ENCODE measurements at regions not wholly inside any gene's neighbourhood (a gene's known extent, or its start where the extent isn't known, plus 50 kb on each side); places are given as distances from the start of the nearest gene placed in this dataset.

DNA sequence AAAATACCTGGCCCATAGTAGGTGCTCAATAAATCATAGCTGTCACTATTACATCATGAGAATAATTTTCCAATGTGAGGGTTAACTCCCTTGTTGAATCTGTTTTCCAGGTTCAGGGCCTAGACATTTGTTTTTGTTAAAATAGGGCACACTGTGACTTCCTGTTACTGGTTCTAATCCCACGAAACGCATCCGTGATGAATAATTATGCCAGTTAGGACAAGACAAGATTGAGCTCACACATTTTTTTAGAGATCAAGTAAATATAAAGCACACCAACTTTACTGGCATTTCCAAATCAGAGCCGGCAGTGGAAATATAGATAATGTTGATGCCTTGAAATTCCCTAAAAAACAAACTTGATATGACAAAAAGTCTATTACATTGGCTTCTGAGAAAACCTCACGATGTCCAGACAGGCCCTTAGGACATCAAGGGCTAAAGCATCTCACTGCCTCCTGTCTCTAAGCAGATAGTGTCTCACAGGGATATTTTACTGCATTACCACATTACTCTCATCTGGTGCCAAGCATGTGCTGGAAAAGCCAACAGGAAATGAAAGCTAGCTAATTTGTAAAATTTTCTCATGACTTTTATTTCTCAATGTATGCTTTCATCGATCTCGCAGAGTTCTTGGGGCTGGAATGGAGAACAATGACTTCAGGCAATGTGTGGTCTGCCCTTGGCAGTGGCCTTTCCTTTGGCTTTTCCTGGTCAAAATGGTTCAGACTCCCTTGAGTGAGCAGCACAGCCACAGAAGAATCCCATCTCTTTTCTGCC lies 414.3 kb upstream of the PAPPA start:
- Histone ChIP-seq H3K9ac (ENCODE audit: low read depth, low read length, poor library complexity, severe bottlenecking) (no peak overlapping the region), H3K79me2 (ENCODE audit: insufficient read depth, low read length) (no peaks in the 10 kb centered on the region), H3F3A (ENCODE audit: low read depth) (no peaks in the 10 kb centered on the region), H3K4me1 (ENCODE audit: insufficient read depth, low read length, poor library complexity, severe bottlenecking) (no peaks in the 10 kb centered on the region), H2AFZ (ENCODE audit: low read length) (no peak overlapping the region), H3K4me2 (ENCODE audit: low read depth, low read length, poor library complexity, severe bottlenecking) (no peak overlapping the region), H3K9me3 (ENCODE audit: insufficient read depth, low read depth, low read length) (no peaks in the 10 kb centered on the region), H3K27me3 (ENCODE audit: insufficient read depth, low read length, poor library complexity, severe bottlenecking) (no peaks in the 10 kb centered on the region), H4K20me1 (ENCODE audit: insufficient read depth, low read length, poor library complexity, severe bottlenecking) (no peaks in the 10 kb centered on the region), H3K36me3 (ENCODE audit: insufficient read depth, low read length) (no peaks in the 10 kb centered on the region), H3K9me2 (replicated peaks; ENCODE audit: low read depth, low read length) (no peaks in the 10 kb centered on the region), H3K4me3 (ENCODE audit: low read length, poor library complexity, severe bottlenecking) (no peak overlapping the region)
- TF ChIP-seq, protein P1, sequence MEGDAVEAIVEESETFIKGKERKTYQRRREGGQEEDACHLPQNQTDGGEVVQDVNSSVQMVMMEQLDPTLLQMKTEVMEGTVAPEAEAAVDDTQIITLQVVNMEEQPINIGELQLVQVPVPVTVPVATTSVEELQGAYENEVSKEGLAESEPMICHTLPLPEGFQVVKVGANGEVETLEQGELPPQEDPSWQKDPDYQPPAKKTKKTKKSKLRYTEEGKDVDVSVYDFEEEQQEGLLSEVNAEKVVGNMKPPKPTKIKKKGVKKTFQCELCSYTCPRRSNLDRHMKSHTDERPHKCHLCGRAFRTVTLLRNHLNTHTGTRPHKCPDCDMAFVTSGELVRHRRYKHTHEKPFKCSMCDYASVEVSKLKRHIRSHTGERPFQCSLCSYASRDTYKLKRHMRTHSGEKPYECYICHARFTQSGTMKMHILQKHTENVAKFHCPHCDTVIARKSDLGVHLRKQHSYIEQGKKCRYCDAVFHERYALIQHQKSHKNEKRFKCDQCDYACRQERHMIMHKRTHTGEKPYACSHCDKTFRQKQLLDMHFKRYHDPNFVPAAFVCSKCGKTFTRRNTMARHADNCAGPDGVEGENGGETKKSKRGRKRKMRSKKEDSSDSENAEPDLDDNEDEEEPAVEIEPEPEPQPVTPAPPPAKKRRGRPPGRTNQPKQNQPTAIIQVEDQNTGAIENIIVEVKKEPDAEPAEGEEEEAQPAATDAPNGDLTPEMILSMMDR (conservative IDR thresholded peaks at IDR 0.05; ENCODE audit: low read length): no peak
- TF ChIP-seq EZH2phosphoT487 (IDR thresholded peaks at IDR 0.05; ENCODE audit: borderline replicate concordance): no peak

DNA sequence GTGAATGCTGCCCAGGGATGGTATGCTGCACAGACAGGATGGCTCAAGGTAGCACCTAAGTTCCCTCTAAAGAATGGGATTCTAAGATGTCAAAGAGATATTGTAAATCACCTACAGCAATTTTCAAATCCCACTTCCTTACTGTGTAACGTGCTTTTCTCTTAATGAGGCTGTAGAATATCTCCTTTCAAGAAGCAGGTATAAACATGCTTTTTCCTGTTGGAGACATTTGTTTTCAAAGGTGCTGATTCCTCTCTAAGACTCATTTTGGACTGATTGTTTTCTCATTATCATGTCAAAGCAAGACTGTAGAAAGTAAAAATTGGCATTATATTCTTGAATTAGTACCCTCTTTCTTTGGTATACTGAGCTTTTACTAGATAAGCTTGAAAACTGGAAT lies 412.6 kb upstream of the PAPPA start:
- Histone ChIP-seq H3K4me2 (ENCODE audit: low read depth, low read length, poor library complexity, severe bottlenecking) (no peak overlapping the region), H4K20me1 (ENCODE audit: insufficient read depth, low read length, poor library complexity, severe bottlenecking) (no peaks in the 10 kb centered on the region), H3K9ac (ENCODE audit: low read depth, low read length, poor library complexity, severe bottlenecking) (no peak overlapping the region), H2AFZ (ENCODE audit: low read length) (no peak overlapping the region), H3F3A (ENCODE audit: low read depth) (no peaks in the 10 kb centered on the region), H3K4me3 (ENCODE audit: low read length, poor library complexity, severe bottlenecking) (no peak overlapping the region), H3K27me3 (ENCODE audit: insufficient read depth, low read length, poor library complexity, severe bottlenecking) (no peaks in the 10 kb centered on the region), H3K9me2 (replicated peaks; ENCODE audit: low read depth, low read length) (no peaks in the 10 kb centered on the region), H3K9me3 (ENCODE audit: insufficient read depth, low read depth, low read length) (no peaks in the 10 kb centered on the region), H3K36me3 (ENCODE audit: insufficient read depth, low read length) (no peaks in the 10 kb centered on the region), H3K4me1 (ENCODE audit: insufficient read depth, low read length, poor library complexity, severe bottlenecking) (no peaks in the 10 kb centered on the region), H3K79me2 (ENCODE audit: insufficient read depth, low read length) (no peaks in the 10 kb centered on the region)
- no peak for TF ChIP-seq EZH2phosphoT487 (IDR thresholded peaks at IDR 0.05; ENCODE audit: borderline replicate concordance)
- TF ChIP-seq, protein P1 (conservative IDR thresholded peaks at IDR 0.05; ENCODE audit: low read length): no peak

DNA sequence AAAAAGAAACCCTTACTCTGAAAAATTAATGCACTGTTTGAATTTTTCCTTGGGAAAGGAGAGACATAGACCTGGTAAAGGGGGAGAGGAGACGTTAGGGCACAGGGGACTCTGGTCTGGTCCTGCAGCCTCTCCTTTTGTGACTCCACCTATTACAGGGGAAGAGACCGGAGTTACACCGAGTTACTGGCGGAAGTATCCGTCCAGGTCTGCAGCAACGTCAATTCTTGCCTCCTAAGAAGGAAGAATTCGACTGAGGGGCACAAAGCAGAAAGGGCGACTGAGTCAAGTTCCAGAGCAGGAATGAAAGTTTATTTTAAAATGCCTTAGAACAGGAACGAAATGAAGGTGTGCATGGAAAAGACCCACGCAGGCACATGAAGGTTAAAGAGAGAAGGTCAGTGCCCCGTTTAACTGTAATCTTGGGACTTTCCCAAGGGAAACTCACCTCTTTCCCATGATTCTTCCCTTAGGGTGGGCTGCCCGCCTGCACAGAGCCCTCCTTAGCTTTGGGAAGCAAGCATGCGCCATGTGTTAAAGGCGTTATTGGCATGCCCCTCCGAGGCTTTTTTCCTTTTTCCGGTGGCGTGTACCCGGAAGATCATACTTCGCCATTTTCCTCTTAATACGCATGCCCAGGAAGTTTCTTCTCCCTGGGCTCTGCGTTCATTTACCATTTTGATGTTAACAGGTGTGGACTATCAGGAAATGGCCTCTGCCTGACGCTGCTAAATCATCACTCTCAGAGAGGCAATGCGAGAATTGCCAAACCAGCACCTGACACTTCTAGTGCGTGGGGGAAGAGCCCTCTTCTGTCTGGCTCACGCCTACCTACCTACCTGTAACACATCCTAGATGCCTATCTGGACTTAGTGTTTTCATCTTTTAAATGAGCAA lies 409.6 kb upstream of the PAPPA start:
- Histone ChIP-seq H2AFZ (ENCODE audit: low read length) (no peak overlapping the region), H3K4me3 (ENCODE audit: low read length, poor library complexity, severe bottlenecking) (no peak overlapping the region), H4K20me1 (ENCODE audit: insufficient read depth, low read length, poor library complexity, severe bottlenecking) (no peaks in the 10 kb centered on the region), H3K4me2 (ENCODE audit: low read depth, low read length, poor library complexity, severe bottlenecking) (no peak overlapping the region), H3K27me3 (ENCODE audit: insufficient read depth, low read length, poor library complexity, severe bottlenecking) (no peaks in the 10 kb centered on the region), H3K36me3 (ENCODE audit: insufficient read depth, low read length) (no peaks in the 10 kb centered on the region), H3F3A (ENCODE audit: low read depth) (no peaks in the 10 kb centered on the region), H3K9me3 (ENCODE audit: insufficient read depth, low read depth, low read length) (no peaks in the 10 kb centered on the region), H3K9me2 (replicated peaks; ENCODE audit: low read depth, low read length) (no peaks in the 10 kb centered on the region), H3K9ac (ENCODE audit: low read depth, low read length, poor library complexity, severe bottlenecking) (no peak overlapping the region), H3K79me2 (ENCODE audit: insufficient read depth, low read length) (no peaks in the 10 kb centered on the region), H3K4me1 (ENCODE audit: insufficient read depth, low read length, poor library complexity, severe bottlenecking) (no peaks in the 10 kb centered on the region)
- TF ChIP-seq, protein P1 (conservative IDR thresholded peaks at IDR 0.05; ENCODE audit: low read length): no peak
- TF ChIP-seq EZH2phosphoT487 (IDR thresholded peaks at IDR 0.05; ENCODE audit: borderline replicate concordance): no peak

Measured in Loucy (cell line).